NCI-H1105 (cell line): ENCODE measurements at regions not wholly inside any gene's neighbourhood (a gene's known extent, or its start where the extent isn't known, plus 50 kb on each side); places are given as distances from the start of the nearest gene placed in this dataset.

ENCODE experiments used
- DNase-seq: peaks from one replicate; lab custom pipeline; 2025; lab: John Stamatoyannopoulos, UW

DNA sequence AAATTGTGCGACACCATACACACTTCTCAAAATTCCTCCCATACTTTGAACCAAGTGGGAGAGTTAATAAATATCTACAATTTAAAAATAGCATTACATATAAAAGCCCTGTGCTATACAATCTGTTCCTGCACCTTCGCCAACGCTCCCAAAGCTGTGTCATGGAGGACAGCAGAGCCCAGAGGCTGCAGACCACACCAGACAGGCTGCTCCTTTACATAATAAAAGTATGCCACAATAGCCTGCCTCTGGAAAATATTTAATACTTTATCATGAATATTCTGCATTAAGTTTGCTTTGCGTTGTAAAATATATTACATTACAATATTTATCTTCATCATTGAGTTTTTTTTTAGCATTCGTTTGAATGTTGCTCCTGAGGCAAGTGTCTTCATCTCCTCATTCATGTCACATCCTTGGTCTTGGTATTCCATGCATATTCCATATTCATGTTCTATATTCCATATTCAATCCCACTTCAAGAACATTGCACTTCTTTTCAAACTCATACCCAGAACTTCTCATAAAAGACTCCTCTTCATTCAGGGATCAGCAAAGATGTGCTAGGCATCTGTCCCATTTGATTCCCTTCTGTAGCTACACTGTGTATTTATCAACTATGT, 663.9 kb downstream of the POM121L12 start:
- DNase-seq, result no peak

DNA sequence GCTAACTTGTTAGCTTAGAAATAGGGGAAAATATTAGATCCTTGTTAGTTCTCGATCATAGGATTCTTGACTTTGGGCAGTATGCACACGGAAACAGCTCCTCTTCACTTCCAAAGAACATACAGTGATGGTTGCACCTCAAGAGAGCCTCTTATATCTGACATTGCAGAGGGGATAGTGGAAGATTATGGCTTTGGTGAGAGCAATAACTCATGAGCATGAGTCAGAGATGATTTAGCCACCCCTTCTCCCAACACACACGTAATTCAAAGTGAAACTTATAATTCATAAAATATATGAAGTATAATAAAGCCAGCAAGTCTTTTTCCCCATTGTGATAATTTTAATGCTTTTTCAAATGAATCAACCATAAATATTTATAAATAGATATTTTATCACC, 683.7 kb downstream of the POM121L12 start:
- DNase-seq, result no peak

DNA sequence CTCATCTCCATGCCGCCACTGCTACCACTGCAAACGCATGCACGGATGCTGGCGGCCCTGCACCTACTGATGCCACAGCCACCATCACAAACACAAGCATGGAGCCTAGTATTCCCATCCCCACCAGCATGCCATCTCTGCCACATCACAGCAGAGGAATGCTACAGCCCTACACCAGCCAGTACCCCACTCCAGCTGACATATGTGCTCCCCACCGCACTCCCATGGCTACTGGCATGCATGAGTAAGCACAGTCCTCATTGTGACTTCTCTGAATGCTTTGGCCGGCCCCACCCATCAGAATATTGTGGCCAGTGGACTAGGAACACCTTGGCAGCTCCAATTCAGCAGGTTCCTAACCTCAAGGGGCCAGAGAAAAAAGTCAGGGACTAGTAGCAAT, 705.5 kb downstream of the POM121L12 start:
- no peak for DNase-seq

DNA sequence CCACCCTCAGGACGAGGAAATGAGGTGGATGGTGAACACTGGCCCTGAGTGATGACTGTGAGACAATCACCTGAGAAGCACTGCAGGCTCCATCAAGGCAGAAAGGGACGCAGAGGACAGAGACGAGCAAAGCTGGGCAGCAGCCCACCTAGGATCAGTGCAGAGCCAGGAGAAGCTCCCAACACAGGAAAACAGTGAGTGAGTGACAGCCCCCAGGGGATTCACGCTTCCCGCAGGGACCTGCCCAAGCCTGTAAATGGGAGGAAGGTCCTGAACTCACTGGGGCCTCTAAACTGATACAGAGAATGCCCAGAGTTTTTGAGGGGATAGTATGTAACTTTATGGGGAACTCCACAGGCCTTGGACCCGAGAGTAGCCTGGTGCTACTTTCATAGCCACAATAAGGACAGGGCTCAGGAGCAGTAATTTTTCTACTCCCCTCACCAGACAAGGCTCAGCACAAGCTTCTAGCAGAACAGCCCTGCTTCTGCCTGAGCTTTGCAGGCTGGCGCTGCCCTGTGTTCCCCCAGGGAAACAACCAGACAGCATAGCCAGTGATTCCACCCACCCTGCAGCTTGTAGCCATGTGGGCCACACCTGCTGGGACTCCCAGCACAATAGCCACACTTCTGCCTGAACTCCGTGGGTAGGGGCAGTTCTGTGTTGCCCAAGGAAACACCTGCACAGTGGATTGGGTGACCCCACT, 708.4 kb downstream of the POM121L12 start:
- DNase-seq, result no peak

DNA sequence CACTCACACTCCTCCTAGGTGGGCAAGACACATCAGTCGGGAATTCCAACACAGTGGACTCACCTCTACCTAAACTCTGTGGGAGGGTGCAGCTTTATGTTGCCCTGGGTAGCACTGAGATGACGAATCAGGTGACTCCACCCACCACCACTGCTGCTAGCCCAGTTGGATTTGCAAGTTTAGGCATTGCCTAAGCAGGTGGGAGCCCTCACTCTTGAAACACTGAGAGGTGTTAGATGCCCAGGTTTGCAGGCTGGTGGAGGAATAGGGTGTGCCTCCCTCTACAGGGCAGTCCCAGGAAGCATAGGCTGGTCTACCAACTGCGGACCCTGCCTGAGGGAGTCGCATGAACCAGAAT, 708.9 kb downstream of the POM121L12 start:
- no peak for DNase-seq

DNA sequence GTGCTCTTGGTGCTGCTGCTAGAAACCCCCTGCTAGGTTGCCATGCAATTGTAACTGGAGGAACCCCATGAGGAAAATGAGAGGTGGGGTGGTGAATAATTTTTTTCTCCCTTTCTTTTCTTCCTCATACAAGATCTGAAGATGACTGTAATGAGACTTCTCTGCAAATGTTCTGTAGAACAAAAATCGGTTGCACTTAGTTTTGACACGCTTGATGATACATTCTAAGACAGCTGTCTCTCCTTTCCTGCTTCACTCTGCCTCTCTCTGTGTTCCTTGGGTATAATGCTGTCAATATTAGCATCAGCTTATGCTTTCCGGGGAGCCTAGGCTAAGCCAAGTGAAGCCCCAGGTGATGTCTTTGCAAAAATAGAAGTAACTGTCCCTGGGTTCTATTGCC, 721.5 kb downstream of the POM121L12 start:
- DNase-seq, result no peak

DNA sequence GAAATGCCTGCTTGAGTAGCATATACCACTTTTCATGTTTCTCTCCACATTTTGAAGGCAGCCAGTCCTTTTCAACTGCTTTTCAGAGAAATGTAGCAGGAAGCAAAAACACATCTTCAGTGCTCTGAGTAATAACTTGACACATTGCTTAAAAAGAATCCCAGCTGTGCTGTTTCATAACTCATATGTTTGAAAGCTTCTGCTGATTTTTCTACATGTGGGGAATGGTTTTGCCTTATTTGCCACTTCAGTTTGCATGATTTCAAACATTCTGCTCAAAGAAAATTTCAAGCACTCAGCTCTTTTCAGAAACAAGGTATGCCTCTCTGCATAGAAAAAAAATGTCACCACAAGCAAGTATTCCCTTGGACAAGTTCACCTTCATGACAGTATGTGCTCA, 732.8 kb downstream of the POM121L12 start:
- no peak for DNase-seq

DNA sequence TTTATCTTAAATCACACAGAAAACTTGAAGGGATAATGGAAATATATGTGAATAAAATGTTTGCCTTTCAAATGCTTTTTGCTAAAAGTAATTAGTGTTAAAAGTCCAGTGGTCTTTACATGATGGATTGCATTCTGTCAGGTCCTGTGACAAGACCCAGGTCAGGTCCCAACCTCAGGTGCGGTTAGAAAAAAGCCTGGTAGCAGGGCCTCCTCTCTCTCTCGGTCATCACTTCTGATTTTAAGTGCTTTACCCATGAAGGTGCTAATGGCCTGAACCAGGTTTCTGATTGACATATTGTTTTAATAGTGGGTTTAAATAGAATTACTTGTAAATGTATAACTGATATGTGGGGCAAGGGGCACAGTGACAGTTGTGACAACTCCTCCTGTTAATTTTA, 736.3 kb downstream of the POM121L12 start:
- DNase-seq, result no peak

DNA sequence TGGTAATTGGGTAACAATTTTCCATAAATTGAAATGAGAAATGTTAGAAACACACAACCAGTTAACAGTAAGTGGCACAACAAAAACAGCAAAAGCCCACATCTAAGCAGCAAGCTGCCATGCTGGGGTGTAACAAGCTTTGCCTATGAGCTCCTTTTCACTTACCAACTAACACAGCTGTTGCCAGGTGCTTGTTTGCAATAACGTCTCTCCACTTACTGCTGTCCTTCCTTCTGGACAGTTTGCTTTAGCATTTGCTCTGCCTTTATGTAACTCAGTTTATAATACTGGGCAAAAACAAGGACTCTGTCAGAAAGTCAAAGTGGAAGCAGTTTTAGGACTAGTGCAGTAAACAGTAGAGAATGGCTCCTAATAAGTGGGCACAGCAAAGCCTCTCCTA, 740.9 kb downstream of the POM121L12 start:
- DNase-seq, result no peak

DNA sequence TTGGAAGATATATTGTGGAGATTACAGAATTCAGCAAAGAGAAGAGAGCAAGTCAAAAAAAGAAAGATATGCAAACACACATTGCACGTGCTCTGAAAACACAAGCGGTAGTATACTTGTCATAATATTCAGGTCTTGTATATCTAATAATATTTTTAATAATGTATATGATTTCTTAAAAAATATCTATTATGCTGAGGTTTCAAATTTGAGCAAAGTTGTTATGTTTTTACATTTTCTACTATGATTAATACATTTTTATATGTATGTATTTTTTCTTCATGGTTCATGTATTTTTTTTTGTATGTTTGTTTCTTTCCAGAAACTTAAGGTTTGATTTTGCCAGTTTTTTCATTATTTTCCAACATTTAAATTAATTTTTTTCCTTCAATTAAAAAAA, 752.4 kb upstream of the VSTM2A start:
- no peak for DNase-seq

DNA sequence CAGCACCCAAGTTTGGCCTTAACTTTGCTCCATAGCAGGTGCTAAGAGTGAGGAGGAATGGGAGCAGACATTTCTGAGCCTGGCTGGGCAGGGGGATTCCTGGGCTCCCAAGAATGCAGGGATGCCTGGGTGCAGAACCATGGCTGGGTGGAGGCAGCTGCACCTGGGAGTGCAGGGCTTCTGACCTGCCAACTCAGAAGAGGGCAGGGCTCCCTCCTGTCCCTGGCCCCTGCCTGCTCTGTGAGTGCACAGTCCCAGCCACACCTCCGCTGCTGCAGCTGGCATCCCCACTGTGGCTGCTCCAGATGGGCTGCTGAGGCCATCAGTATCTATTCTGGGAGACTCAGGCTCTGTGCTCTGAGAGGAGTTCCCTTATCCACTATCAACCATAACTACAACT, 747.4 kb upstream of the VSTM2A start:
- DNase-seq, result no peak

DNA sequence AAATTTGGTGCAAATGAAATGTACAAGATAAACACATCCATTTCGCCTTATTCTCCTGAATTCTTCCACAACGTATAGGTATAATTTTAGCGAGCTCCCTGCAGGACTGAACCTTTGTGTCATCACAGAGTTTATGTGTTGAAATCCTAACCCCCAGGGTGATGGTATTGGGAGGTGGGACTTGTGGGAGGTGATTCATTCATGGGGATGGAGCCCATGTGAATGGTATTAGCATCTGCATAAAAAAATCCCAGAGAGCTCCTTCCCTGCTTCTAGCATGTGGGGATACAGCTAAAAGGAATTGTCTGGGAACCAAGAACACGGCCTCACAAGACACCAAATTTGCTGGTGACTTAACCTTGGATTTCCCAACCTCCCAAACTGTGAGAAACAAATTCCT, 741.4 kb upstream of the VSTM2A start:
- DNase-seq, result no peak

DNA sequence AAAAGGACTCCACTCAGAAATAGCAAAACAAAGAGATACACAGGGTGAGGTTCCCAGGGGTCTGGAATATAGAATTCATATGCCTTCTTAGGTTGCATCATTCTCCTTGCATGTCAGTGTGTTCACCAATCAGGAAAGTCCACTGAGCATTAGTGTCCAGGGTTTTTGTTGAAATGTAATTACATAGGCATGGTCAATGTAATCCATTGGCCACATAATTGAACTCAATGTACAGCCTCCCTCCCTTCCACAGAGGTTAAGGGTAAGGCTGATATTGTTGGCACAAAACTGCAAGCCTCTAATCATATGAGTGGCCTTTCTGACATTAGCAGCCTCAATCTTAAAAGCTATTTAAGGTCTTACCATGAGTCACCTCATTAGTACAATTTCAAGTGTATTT, 736.1 kb upstream of the VSTM2A start:
- no peak for DNase-seq

DNA sequence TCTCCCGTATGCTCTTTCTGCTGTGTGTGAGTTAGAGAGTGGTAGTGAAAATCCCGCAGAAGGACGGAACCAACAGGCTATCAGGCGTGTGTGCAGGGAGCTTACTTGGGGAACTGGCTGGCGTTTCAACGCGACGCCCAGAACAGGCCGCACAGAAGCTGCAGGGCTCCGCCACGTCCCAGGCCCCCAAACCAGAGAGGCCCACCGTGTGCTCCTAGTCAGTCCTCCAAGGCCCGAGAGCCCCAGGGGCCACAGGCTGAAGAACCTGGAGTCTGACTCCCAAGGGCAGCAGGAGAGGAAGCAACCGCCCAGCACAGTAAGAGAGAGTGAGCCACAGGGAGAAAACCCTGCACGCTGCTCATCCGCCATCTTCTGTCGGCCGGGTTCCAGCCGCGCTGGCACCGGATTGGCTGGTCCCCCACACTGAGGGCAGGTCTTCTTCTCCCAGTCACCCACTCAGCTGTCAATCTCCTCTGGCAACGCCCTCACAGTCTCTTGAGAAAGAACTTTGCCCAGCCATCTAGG, 730.6 kb upstream of the VSTM2A start:
- DNase-seq, result peak; percentile 88

DNA sequence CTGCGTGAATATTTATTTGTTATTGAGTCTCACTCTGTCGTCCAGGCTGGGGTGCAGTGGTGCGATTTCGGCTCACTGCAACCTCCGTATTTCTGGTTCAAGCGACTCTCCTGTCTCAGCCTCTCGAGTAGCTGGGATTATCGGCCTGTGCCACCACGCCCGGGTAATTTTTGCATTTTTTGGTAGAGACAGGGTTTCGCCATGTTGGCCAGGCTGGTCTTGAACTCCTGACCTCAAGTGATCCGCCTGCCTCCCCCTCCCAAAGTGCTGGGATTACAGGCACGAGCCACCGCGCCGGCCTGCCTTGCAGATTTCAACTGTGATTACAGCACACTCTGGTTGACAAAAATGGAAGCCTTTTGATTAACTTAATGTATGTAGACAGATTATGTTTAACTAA, 730.0 kb upstream of the VSTM2A start:
- DNase-seq, result no peak

DNA sequence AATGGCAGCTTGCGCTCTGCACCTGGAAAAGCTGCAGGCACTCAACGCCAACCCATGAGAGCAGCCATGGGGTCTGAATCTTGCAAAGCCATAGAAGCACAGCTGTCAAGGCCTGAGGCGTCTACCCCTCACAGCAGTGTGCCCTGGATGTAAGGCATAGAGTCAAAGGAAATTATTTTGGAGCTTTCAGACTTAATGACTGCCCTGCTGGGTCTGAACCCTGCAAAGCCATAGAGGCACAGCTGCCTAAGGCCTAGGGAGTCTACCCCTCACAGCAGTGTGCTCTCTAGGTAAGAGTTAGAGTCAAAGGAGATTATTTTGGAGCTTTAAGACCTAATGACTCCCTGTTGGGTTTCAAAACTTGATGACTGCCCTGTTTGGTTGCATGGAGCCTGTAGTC, 706.9 kb upstream of the VSTM2A start:
- DNase-seq, result no peak

DNA sequence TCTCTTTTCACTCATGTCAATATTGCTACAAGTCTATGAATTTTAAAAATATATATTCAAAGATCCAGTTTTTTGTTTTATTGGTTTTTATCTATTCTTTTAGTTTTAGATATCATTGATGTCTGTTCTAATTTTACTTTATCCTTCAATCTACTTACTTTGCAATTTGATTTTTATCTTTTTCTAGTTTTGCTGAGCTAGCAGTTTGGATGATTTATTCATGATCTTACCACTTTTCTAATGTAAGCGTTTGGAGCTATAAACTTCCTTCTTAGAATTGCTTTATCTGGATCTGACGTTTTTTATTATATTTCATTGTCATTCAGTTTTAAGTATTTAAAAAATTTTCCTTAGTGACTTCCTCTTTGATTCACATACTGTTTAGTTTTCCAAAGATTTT, 664.5 kb upstream of the VSTM2A start:
- DNase-seq, result no peak

DNA sequence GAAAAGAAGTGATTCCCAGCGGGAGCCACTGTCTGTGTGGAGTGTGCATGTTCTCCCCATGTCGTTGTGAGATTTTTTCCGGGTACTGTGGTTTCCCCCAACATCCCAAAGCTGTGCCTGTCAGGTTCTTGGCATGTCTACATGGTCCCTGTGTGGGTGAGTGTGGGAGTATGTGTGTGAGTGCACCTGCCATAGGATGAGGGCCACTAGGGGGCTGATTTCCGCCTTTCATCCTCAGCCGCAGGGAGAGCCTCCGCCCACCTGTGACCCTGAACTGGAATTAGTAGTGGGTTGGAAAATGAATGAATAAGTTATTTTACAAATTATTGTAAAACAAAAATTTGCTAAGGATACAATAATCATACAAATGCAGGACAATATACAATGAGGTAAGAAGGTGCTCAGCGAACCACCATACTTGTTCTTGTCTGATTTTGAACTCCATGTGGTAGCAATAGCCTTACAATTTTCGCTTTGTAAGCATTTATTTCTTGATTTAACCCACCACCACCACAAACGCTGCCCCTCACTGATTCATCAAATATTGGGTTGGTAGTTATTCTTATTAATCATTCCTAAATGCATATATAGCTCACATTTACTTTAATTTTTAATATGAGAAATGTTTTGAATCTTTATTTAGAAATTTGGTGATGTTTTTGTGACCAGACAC, 641.2 kb upstream of the VSTM2A start:
- no peak for DNase-seq

DNA sequence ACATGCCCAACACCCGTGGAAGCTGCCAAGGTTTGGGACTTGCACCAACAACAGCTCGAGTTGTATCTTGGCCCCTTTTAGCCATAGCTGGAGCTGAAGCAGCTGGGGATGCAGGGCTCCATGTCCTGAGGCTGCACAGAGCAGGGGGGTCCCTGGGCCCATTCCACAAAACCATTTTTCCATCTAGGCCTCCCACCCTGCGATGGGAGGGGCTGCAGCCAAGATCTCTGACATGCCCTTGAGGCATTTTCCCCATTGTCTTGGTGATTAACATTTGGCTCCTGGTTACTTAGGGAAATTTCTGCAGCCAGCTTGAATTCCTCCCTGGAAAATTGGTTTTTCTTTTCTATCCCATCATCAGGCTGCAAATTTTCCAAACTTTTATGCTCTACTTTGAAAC, 637.8 kb upstream of the VSTM2A start:
- no peak for DNase-seq

DNA sequence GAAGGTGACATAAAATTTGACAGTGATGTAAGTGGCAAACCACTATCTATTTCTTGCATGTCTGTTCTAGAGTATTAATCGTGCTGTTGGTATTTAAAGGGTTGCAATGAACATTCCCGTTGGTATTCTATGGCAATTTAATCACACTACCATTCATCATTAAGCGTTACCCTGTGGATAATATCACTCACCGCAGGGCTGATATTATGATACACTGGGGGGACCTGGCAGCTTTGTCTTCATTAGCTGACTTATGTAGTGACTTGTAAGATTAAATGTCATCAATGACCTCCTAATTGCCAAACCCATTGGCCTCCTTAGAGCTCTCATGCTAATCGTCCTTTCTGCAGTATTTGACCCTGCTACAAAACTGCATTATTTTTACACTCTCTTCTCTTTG, 624.5 kb upstream of the VSTM2A start:
- DNase-seq, result no peak

DNA sequence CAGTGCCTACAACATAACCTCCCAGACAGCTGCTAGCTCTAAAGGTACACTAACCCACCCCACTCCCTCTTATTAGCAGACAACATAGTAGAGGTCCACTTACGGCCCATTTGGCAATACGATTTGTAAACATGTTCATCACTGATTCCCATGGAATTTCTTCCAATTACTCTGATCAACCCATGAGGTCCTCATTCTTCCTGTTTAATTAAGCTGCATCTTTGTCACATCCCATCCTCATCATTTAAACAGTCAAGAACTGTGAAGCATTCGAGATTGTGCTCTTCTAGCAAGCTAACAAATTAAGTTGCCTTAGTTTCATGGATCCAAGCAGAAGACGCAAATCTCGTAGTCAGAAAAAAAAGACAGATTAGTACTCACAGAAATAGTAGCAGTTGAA, 622.2 kb upstream of the VSTM2A start:
- DNase-seq, result no peak

DNA sequence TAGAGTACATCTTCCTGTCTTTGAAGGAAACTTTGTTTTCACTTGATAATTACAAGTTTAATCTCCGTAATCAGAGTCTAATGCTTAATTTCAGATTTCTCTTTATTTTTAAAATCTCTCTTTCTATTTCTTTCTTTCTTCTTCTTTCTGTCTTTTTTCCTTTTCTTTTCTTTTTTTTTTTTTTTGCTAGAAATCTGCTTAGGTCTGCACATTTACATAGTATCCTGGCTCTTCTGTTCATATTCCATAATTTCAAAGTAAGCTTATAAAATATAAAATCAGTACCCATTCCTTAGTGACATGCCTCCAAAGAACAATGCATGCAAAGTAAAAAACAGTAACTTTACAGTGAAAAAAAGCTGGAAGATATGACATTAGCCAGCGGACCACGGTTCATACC, 601.7 kb upstream of the VSTM2A start:
- no peak for DNase-seq

DNA sequence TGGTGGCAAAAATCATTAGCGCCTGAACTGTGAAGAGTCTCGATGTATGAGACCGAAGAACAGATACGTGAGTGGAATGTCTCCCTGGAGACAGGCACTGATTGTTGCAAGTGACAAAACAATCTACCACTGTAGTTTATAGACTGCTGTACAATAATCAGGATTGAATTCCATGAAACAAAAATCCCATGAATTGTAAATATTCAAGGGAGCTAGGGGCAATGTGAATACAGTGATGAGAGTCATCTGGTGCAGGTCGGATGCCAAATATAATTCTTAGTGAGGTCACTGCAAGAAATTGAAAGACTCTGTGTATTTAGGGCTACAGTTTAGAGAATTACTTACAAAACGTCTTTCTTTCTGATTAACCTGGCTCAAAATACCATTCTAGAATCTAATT, 594.4 kb upstream of the VSTM2A start:
- no peak for DNase-seq

DNA sequence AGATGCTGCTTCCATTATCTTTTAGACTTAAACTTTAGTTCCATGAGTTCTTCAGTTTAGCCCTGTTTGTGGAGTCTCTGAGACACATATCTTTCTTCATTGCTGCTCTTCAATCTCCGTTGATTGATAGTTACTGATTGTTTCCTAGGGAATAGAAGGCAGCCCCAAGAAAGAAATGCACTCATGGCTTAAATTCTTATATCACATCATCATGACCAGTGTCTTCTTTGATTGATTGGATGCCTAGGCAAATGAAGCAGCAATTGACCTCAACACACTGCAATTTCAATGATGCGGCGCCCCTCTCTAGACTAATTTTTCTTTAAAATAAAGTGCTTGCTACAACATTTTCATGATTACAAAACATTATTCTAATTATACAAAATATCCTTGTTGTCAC, 576.5 kb upstream of the VSTM2A start:
- DNase-seq, result no peak
